Neural crest cell (in vitro differentiated cells): ENCODE measurements at regions not wholly inside any gene's neighbourhood (a gene's known extent, or its start where the extent isn't known, plus 50 kb on each side); places are given as distances from the start of the nearest gene placed in this dataset.
"Not testable (repeated sequence)": the region's sequence is repeated elsewhere in the genome, so short reads cannot be mapped to it uniquely, and the experiment has no call there.

ENCODE experiments used
- DNase-seq: peaks from one replicate; pipeline ENCODE4 v3.0.0; 2021; ENCODE audit warnings: low read depth, mixed read lengths, low spot score
- H3K27ac Mint-ChIP-seq: one replicate; pipeline ENCODE4 v1.8.0; 2021; ENCODE audit warnings: mild to moderate bottlenecking, mixed read lengths; ENCODE audit not compliant: unreplicated experiment
- H3K27me3 Mint-ChIP-seq: 2 replicates; pipeline ENCODE4 v1.8.0; 2021; ENCODE audit warnings: low read depth, mild to moderate bottlenecking, mixed read lengths
- H3K36me3 Mint-ChIP-seq: 2 replicates; pipeline ENCODE4 v1.8.0; 2021; ENCODE audit warnings: low read depth, mild to moderate bottlenecking, mixed read lengths
- H3K4me1 Mint-ChIP-seq: 2 replicates; pipeline ENCODE4 v1.8.0; 2021; ENCODE audit warnings: mixed read lengths
- H3K4me3 Mint-ChIP-seq: one replicate; pipeline ENCODE4 v1.8.0; 2021; ENCODE audit warnings: mild to moderate bottlenecking, mixed read lengths
- H3K9me3 Mint-ChIP-seq: 2 replicates; pipeline ENCODE4 v1.8.0; 2021; ENCODE audit warnings: mixed read lengths
- CTCF ChIP-seq: fragments of 200-600 bp; sonication (generic); conservative IDR thresholded peaks from 2 replicates; pipeline ENCODE4 v1.5.0; 2021; ENCODE audit warnings: antibody characterized with exemption, mild to moderate bottlenecking

DNA sequence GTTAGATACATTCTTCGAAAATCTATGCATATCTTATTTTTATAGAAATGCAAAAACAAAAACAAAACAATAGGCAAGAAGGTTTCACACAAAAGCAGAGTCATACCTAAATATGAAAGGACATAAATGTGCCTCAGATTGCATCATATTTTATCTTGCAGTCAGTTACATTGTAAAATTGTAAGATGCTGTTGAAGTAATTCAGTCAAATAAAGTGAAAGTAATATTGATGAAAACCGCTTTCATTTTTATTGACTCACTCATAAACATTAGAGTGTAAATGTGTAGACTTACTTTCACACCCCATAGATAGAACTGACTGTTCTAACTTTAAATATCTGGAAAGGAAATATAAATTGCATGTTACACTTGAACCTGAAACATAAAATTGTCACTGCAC is 931.5 kb upstream of the NUDT12 start:
- Mint-ChIP-seq H3K4me1 (no peaks in the 10 kb centered on the region), H3K27me3 (no peaks in the 10 kb centered on the region), H3K4me3 (no peak overlapping the region), H3K9me3 (no peaks in the 10 kb centered on the region), H3K36me3 (no peaks in the 10 kb centered on the region), H3K27ac (no peak overlapping the region)
- no peak for DNase-seq
- no peak for TF ChIP-seq CTCF

DNA sequence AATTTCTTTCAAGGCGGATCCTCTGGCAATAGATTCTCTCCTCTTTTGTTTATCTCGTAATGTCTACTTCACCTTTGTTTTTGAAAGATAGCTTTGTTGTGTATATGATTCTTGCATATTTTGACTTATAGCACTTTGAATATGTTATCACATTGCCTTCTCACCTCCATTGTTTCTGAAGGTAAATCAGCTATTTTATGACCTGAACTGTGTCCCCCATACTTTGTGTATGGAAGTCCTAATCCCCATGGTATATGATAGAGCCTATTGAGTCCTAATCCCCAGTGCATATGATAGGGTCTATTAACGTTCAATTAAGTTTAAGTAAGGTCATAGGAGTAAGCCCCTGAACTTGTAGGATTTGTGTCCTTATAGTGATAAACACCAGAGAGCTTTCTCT is 910.2 kb upstream of the NUDT12 start:
- no peak overlapping the region for H3K27ac Mint-ChIP-seq
- peaks cover 9% of the 10 kb centered on the region for H3K36me3 Mint-ChIP-seq
- no peak for DNase-seq
- TF ChIP-seq CTCF: no peak
- peaks cover 13% of the 10 kb centered on the region for H3K9me3 Mint-ChIP-seq
- H3K27me3 Mint-ChIP-seq: no peaks in the 10 kb centered on the region
- no peaks in the 10 kb centered on the region for H3K4me1 Mint-ChIP-seq
- H3K4me3 Mint-ChIP-seq: no peak overlapping the region

DNA sequence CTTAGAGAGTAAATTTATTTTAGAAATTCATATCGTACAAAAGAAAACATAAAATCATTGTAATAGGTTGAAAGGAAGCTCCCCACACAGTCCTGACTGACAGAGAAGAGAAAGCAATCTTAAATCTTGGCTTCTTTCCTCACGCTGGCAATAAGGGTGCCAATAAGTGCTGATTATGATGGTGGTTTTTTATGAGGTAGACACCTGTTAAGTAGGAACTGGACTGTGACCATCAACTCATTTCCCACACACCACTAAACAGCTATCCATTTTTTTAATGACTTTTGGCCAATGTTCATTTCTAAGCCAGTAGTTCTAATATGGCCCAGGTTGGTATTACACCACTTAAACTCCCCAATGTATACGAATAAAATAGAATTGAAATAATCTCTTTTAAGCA is 893.5 kb upstream of the NUDT12 start:
- H3K9me3 Mint-ChIP-seq: peaks cover 3% of the 10 kb centered on the region
- H3K4me1 Mint-ChIP-seq: no peaks in the 10 kb centered on the region
- H3K36me3 Mint-ChIP-seq: peaks cover 10% of the 10 kb centered on the region
- no peak for DNase-seq
- H3K27ac Mint-ChIP-seq: no peak overlapping the region
- no peaks in the 10 kb centered on the region for H3K27me3 Mint-ChIP-seq
- no peak for TF ChIP-seq CTCF
- H3K4me3 Mint-ChIP-seq: no peak overlapping the region

GRCh38 chr5:104452550-104452949 is 890.0 kb upstream of the NUDT12 start:
- no peaks in the 10 kb centered on the region for H3K4me1 Mint-ChIP-seq
- no peak for DNase-seq

GRCh38 chr5:104451911-104452310 is 889.3 kb upstream of the NUDT12 start:
- not testable (repeated sequence) for H3K27me3 Mint-ChIP-seq, H3K9me3 Mint-ChIP-seq, H3K4me1 Mint-ChIP-seq, H3K36me3 Mint-ChIP-seq, DNase-seq
- Mint-ChIP-seq H3K4me3 (peak overlapping the region; percentile 89), H3K27ac (peak overlapping the region; percentile 98)

More at GRCh38 chr5:104452550-104452949, 890.0 kb upstream of the NUDT12 start:
- Mint-ChIP-seq H3K36me3 (peaks cover 4% of the 10 kb centered on the region), H3K4me3 (peak overlapping the region; percentile 89), H3K27me3 (no peaks in the 10 kb centered on the region), H3K27ac (no peak overlapping the region), H3K9me3 (no peaks in the 10 kb centered on the region)
- TF ChIP-seq CTCF: no peak

DNA sequence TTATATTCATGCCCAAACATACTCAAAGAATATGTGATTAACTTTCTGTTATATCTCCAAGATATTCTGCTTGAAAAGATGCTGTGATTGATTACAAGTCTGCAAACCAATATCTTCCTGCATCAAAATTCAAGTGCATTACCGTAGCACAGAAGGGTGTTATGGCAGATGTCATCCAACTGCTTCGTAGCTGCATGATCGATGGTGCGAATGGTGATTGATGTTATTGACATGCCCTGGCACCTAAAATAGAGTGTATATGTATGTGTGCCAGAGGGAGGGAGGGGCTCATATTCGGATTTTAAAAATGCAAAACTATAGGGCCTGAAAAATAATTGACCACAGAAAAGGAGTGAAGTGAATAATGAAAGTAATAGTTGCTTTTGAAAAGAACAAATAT is 882.1 kb upstream of the NUDT12 start:
- Mint-ChIP-seq H3K4me3 (no peak overlapping the region), H3K27ac (no peak overlapping the region), H3K9me3 (no peaks in the 10 kb centered on the region), H3K27me3 (no peaks in the 10 kb centered on the region), H3K36me3 (no peaks in the 10 kb centered on the region), H3K4me1 (no peaks in the 10 kb centered on the region)
- DNase-seq: no peak
- TF ChIP-seq CTCF: no peak
